NB4 (cell line): ENCODE measurements at regions not wholly inside any gene's neighbourhood (a gene's known extent, or its start where the extent isn't known, plus 50 kb on each side); places are given as distances from the start of the nearest gene placed in this dataset.

ENCODE experiments used
- DNase-seq: peaks from one replicate; pipeline ENCODE4 v3.0.0; 2010; ENCODE audit warnings: low read depth
- H3K4me3 ChIP-seq: one replicate; pipeline ENCODE4 v1.5.1; 2011; ENCODE audit warnings: mild to moderate bottlenecking, low read depth, low read length, moderate library complexity
- CTCF ChIP-seq: IDR thresholded peaks from one replicate; pipeline ENCODE4 v1.5.1; 2012; ENCODE audit warnings: low read depth, low read length
- MAX ChIP-seq: IDR thresholded peaks from 2 replicates; pipeline ENCODE4 v1.6.1; 2011; ENCODE audit warnings: low read depth, low read length
- MYC ChIP-seq: IDR thresholded peaks from 2 replicates; pipeline ENCODE4 v1.6.1; 2011; ENCODE audit warnings: low read depth, low read length
- POLR2A ChIP-seq: IDR thresholded peaks from 2 replicates; pipeline ENCODE4 v1.6.1; 2011; ENCODE audit warnings: mild to moderate bottlenecking; ENCODE audit not compliant: insufficient read length; ENCODE audit errors: extremely low read depth

- DNase-seq = no peak
- H3K4me3 ChIP-seq = no peak overlapping the region
- TF ChIP-seq MAX = no peak
- TF ChIP-seq POLR2A = no peak
Observed at GRCh38 chr3:65030014-65030627, 342.3 kb upstream of the ADAMTS9 start.

GRCh38 chr3:65029130-65029529 lies 341.3 kb upstream of the ADAMTS9 start:
- no peak overlapping the region for H3K4me3 ChIP-seq
- no peak for DNase-seq
- TF ChIP-seq MAX (no peak), MYC (no peak), CTCF (no peak), POLR2A (no peak)

GRCh38 chr3:65028024-65028423 lies 340.2 kb upstream of the ADAMTS9 start:
- H3K4me3 ChIP-seq = no peak overlapping the region
- DNase-seq = no peak
- no peak for TF ChIP-seq CTCF
- TF ChIP-seq MYC = no peak
- TF ChIP-seq POLR2A = no peak
- TF ChIP-seq MAX = no peak

- no peak overlapping the region for H3K4me3 ChIP-seq
- no peak for DNase-seq
- no peak for TF ChIP-seq CTCF
- no peak for TF ChIP-seq POLR2A
- TF ChIP-seq MAX = no peak
Observed at GRCh38 chr3:65027335-65027734, 339.5 kb upstream of the ADAMTS9 start.

- no peak for TF ChIP-seq MYC
- TF ChIP-seq POLR2A = no peak
- no peak for TF ChIP-seq CTCF
- TF ChIP-seq MAX = no peak
- no peak for DNase-seq
Observed at GRCh38 chr3:65026151-65026550, 338.4 kb upstream of the ADAMTS9 start.

GRCh38 chr3:65024148-65024547 lies 336.3 kb upstream of the ADAMTS9 start:
- DNase-seq = peak; percentile 1
- TF ChIP-seq CTCF (peak; percentile 5), MYC (no peak)
- no peak overlapping the region for H3K4me3 ChIP-seq

More at GRCh38 chr3:65026151-65026550, 338.4 kb upstream of the ADAMTS9 start:
- no peak overlapping the region for H3K4me3 ChIP-seq
